Brain microvascular endothelial cell (primary cell): ENCODE measurements at regions not wholly inside any gene's neighbourhood (a gene's known extent, or its start where the extent isn't known, plus 50 kb on each side); places are given as distances from the start of the nearest gene placed in this dataset.

Experiments used
- DNase-seq: peaks from one replicate; pipeline ENCODE4 v3.0.0-alpha.2; 2020
- H3K27ac ChIP-seq: fragments of 250-450 bp; sonication (Bioruptor Pico); 2 replicates; pipeline ENCODE4 v1.5.1; 2020; ENCODE audit warnings: mild to moderate bottlenecking, moderate library complexity
- H3K27me3 ChIP-seq: fragments of 250-450 bp; sonication (Bioruptor Pico); replicated peaks from 2 replicates; pipeline ENCODE4 v1.5.1; 2020; ENCODE audit warnings: mild to moderate bottlenecking
- H3K36me3 ChIP-seq: fragments of 250-450 bp; sonication (Bioruptor Pico); replicated peaks from 2 replicates; pipeline ENCODE4 v1.5.1; 2020; ENCODE audit warnings: mild to moderate bottlenecking
- H3K4me3 ChIP-seq: 2 replicates; pipeline ENCODE4 v1.5.1; 2011; ENCODE audit warnings: low read depth, mild to moderate bottlenecking, control low read depth, low read length, moderate library complexity
- in situ Hi-C: cut with HindIII; loops from 2 replicates; pipeline ENCODE4 v1.10.0; 2017; ENCODE audit warnings: low sequenced_read_pairs, low pct_ligation_motif_present
- TF ChIP-seq, protein P1 (sequence below): IDR thresholded peaks from 2 replicates; pipeline ENCODE4 v1.5.1; 2011; ENCODE audit warnings: low read depth, mild to moderate bottlenecking, moderate library complexity, low read length, control low read depth, inconsistent platforms; ENCODE audit errors: missing control alignments

DNA sequence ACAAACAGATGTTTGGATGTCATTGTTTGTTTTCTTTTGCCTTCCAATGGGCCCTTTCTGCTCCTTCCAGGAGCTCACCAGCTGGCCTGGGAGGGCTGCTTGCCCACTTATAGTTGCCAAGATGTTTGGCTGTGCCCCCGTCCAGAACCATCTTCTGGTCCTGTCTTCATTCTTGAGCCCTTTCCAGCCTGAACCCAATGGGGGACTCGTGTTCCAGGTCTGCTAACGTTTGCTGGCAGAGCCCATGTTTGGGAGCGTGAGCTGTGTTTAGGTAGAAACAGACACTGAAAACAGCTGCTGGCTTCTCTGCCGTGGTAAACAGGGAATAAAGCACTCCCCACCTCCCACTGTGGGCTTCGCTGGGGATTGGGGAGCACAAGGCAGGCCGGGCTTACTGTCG is 83.2 kb upstream of the SYT13 start:
- in situ Hi-C loops = no loop called here
- Histone ChIP-seq H3K4me3 (no peak overlapping the region), H3K27me3 (peaks cover 21% of the 10 kb centered on the region), H3K36me3 (no peaks in the 10 kb centered on the region), H3K27ac (no peak overlapping the region)
- TF ChIP-seq, protein P1, sequence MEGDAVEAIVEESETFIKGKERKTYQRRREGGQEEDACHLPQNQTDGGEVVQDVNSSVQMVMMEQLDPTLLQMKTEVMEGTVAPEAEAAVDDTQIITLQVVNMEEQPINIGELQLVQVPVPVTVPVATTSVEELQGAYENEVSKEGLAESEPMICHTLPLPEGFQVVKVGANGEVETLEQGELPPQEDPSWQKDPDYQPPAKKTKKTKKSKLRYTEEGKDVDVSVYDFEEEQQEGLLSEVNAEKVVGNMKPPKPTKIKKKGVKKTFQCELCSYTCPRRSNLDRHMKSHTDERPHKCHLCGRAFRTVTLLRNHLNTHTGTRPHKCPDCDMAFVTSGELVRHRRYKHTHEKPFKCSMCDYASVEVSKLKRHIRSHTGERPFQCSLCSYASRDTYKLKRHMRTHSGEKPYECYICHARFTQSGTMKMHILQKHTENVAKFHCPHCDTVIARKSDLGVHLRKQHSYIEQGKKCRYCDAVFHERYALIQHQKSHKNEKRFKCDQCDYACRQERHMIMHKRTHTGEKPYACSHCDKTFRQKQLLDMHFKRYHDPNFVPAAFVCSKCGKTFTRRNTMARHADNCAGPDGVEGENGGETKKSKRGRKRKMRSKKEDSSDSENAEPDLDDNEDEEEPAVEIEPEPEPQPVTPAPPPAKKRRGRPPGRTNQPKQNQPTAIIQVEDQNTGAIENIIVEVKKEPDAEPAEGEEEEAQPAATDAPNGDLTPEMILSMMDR = no peak
- DNase-seq = no peak

DNA sequence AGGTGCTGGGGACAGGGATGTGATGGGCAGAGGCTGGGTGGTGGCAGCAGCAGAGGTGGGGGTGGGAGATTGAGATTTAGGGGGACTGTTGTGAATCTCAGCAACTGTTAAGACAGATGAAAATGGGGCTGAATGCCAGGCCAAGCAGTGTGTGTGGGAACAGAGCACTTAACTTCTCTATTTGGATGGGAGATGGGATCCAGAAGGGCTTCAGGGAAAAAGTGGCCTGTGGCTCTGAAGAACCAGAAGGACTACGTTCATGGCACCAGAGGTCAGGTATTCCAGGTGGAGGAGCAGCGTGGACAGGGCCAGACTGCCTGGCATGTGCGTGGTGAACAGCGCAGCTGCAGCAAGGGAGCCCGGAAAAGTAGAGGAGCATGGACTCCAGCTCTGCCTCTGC is 82.6 kb upstream of the SYT13 start:
- TF ChIP-seq, protein P1 = no peak
- in situ Hi-C loops = no loop called here
- no peak for DNase-seq
- Histone ChIP-seq H3K4me3 (no peak overlapping the region), H3K36me3 (no peaks in the 10 kb centered on the region), H3K27ac (no peak overlapping the region), H3K27me3 (peaks cover 17% of the 10 kb centered on the region)

DNA sequence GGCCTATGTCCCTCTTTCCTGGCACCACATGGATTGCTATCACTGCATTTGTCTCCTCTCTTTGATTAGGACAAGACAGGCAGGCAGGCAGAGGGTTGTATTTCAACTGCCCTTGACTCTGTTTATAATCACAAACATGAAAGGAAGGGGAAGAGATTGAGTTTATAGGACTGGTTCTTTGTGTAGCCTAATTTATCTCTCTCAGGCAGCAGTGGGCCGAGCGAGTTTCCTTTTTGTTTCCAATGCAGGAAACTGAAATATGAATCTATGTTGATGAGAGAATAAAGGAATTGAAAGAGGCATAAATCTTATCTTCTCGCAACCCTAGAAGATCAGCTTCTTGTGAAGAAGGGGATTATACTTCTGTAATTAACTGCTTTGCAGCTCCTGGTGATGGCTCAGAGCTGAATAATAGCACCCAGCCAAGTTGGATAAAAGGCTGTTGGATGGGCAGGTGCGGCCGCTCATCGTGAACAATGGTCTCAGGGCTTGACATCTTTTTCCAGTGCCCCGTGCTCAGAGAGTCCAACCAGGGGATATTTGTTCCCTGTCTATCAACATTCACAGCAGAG is 80.6 kb upstream of the SYT13 start:
- Histone ChIP-seq H3K27ac (no peak overlapping the region), H3K4me3 (no peak overlapping the region), H3K36me3 (no peaks in the 10 kb centered on the region), H3K27me3 (peaks cover 12% of the 10 kb centered on the region)
- DNase-seq = no peak
- in situ Hi-C loops = no loop called here
- TF ChIP-seq, protein P1 = no peak

DNA sequence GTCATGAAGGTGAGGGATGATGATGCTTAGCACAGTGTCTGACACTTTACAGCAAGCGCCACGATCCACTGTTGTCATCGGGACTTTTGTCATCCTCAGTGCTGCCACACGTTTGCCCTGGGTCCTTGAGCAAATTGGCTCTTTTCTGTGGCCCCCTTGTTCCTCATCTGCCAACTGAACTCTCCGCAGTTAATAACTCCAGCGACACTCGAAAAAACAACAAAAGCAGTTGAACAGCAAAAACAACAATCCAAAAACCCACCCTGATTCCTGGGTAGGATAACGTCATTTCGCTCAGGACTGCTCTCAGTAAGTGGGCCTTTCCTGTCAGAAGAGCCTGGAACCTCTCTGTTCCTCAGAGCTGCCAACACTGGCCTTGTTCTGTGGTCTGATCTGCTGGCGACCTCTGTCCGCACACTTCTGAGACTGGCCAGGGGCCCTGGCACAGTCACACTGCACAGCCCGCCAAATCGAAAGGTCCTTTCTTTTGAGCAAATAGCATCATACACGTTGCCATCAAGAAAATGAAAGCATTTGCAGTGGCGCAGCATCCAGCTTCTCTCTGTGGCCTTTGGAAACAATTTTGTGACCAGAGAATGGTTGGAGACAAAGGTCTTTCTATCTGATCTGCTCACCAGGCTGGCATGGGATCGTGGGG is 79.9 kb upstream of the SYT13 start:
- H3K4me3 ChIP-seq = no peak overlapping the region
- peaks cover 16% of the 10 kb centered on the region for H3K27me3 ChIP-seq
- no peak overlapping the region for H3K27ac ChIP-seq
- in situ Hi-C loops = no loop called here
- TF ChIP-seq, protein P1 = no peak
- H3K36me3 ChIP-seq = no peaks in the 10 kb centered on the region
- DNase-seq = no peak

DNA sequence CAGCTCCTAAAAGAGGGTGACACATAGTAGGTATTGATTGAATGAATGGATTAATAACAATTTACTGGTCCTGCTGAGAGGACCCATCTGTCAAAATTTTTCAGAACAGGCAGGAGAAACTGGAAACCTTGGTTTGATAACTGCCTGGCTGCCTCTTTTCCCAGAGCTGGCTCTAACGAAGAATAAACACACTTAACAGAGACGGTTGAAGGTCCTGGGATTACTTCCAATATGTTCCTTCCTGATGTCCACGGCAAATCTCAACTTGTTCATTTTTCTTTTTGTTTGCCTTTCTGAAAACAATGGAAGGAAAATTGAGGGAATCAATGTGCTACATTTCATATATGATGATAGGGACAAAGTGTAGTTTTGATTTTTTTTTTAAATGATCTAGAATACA is 76.5 kb upstream of the SYT13 start:
- H3K4me3 ChIP-seq = no peak overlapping the region
- DNase-seq = no peak
- H3K27ac ChIP-seq = no peak overlapping the region
- H3K36me3 ChIP-seq = no peaks in the 10 kb centered on the region
- TF ChIP-seq, protein P1 = no peak
- H3K27me3 ChIP-seq = peaks cover 5% of the 10 kb centered on the region
- in situ Hi-C loops = no loop called here

DNA sequence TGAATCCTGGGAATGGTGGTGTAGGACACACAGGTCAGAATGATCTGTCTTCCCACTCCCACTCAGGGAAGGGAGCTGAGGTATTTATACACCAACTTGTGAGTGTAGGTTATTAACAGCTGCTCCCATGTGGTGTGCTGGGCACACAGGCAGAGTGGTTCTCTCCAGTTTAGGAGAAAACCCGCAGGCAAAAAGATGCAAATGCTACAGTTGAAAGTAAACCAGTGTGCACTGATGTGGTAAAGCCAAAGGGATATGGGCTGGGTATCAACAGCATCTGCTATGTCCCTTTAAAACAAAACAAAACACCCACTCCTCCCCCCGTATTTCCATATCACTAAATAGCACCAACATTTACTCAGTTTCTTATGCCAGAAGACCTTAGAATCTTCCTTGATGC is 75.4 kb upstream of the SYT13 start:
- no peak for DNase-seq
- no peak overlapping the region for H3K4me3 ChIP-seq
- TF ChIP-seq, protein P1 = no peak
- no peak overlapping the region for H3K27ac ChIP-seq
- peaks cover 5% of the 10 kb centered on the region for H3K27me3 ChIP-seq
- H3K36me3 ChIP-seq = no peaks in the 10 kb centered on the region
- in situ Hi-C loops = no loop called here
